ENCODE measurements at regions not wholly inside any gene's neighbourhood (a gene's known extent, or its start where the extent isn't known, plus 50 kb on each side); places are given as distances from the start of the nearest gene placed in this dataset.

DNA sequence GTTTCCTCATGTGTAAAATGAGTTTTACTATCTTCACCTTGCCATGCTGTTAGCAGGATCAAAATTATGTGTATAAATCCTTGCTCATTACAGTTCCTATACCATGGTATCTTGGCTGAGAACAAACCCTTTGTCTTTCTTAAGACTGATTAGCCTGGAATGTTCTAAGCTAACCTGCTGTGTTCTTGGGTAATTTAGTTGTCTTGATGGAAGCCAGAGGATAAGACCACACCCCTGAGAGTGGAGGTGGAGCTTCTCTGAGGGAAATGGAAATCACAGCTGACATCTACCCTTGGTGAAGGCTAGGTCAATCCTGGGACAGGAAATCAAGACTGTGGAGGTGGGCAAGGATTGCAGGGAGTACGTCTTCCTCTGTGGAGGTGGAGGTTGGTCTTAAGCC, 206.1 kb upstream of the ARHGAP20 start:
- DNase-seq = no peak

DNA sequence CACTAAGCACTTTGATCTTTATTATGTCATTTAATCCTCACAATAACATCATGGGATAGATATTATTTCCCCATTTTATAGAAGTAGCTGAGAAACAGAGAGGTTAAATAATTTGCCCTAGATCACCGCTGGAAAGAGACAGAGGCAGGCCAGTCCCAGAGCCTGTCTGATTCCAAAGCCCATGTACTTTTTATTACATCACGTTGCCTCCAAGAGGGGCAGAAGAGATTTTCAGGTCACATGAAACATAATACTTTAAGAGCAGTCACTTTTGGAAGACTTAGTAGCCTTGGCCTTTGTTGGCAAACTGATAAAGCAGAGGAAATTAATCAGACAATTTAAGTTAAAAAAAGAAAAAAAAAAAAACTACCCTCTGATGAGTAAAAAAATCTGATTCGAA, 200.2 kb upstream of the ARHGAP20 start:
- DNase-seq = no peak

DNA sequence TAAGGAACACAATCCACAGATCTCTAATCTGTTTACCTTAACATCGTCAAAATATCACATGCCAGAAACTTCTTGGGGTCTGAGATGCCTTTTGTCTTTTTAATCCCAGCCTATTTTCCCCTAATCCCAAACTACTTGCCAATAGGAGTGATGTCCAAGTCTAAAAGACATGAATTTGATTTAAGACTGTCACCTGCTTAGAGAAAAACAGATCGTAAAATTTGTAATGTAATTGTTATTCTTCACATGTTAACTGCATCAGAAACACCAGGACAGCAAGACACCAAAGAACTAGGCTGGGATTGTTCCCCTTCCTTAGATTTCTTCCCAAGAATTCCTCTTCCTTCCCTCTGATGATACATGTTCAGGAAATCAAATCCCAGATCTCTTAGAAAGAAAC, 198.1 kb upstream of the ARHGAP20 start:
- no peak for DNase-seq

DNA sequence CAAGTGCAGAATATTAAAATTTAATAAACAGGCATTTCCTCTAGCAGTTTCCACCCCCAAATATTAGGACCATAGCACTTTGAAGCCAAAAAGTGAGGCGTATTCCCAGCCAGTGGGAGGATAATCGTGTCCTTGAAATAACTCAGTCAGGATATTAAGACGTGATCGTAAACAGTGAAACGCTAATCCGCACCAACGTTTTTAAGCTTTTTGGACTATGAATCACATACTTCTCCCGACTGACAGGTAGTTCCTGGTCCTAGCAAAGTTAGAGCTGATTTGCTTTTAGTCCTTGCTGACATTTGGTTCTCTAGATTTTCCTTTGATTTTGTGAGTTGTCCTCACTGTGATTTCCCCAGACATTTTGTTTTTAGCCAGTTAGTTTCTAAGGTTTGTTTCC, 197.1 kb upstream of the ARHGAP20 start:
- no peak for DNase-seq

DNA sequence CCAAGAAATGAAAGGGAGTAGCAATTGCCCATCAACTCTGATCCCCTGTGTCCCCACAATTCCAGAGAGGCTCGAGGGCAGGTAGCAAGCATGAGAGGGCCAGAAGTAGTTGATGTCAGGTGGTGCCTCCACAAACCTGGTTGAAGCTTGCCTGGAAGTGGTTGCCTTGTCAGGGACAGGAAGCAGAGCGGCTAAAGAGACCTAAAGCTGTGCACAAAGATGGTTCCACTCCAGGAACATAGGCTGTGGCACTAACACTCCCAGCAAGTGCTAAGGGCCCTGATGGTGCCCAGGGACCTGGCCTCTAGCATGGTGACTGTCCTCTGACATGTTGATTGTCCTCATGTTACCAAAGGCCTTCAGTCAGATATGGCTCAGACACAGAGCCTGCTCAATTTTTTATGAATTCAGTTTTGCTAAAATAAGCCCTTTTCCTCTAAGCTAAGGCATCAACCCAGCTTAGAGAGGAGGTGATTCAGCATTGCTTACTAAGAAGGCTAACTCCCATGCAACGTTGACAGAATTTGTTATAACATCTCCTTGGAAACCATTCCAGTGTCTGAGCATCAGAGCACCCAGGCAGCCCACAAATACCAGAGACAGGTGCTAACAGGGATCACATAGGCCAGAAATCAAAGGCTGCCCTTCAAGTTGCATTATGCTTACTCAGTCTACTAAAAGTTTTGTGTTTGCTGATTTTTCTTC, 196.3 kb upstream of the ARHGAP20 start:
- peak; percentile 65 for DNase-seq

DNA sequence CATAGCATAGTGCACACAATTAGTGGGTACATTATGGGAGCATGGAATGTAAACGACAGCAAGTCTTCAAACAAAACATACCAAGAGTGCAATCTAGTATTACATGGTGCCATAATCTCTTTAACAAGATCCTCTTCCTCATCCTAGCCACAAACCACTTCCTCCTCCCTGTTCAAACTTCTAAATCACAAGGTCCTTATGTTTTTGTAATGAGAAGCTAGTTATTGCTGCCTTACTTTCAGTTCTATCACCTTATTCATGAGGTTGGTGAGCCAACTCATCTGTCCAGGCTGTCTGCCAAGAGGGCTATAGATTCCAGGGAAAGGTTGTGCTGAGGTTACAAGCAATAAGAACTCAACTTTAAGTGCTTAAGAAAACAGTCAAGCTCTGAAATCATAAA, 195.4 kb upstream of the ARHGAP20 start:
- DNase-seq = peak; percentile 85

DNA sequence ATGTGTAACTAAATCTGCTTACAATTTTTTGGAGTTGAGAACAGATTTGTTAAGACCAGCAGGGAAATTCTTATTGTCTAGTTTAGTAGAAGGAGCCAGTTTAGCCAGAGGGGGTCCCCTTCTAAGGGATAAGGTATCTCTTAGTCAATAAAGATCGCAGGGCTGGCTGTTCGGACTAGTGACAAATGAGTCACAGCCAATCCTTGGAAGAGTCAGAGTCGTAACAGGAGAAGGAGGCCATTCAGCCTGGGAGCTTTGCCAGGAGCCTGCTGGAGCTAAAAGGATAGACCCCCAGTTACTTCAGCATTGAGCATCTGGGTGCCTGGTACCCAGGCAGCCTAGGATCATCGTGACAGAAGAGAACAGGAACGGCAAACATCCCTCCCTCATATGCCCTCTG, 191.6 kb upstream of the ARHGAP20 start:
- no peak for DNase-seq

DNA sequence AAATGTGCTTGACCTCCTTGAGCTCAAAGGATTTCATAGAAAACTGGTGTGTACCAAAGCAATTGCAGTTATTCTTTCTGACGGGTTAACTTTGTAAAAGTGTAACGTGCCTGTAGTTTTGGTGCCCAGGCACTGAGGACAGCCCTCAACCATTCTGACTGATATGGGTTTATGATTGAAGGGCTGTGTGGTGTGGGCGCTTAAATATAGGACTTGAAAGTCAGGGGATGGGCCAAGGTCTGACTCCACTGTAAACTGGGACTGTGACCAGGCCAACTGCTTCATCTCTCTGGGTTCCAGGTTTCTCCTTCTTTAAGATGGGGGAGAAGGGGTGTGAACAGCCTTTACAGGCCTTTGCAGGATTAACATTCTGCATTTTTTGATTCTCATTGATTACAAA, 191.1 kb upstream of the ARHGAP20 start:
- DNase-seq = no peak

DNA sequence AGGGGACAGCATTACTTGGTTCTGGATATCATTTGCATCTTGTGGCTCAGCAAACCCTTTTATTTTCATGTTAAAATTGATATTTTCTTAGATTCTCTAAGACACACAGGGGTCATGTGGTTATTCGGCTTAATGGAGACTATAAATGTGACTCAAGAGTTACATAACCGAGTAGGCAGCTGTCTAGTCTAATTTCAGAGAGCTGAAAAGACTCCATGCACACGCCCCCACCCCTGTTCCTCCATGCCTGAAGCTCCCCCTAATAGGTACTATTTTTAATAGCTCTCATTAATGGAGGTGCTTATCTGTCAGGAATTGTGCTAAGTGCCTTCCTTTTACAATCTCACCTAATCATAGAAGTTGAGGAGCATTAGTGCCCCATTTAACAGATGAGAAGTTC, 189.2 kb upstream of the ARHGAP20 start:
- DNase-seq = no peak

DNA sequence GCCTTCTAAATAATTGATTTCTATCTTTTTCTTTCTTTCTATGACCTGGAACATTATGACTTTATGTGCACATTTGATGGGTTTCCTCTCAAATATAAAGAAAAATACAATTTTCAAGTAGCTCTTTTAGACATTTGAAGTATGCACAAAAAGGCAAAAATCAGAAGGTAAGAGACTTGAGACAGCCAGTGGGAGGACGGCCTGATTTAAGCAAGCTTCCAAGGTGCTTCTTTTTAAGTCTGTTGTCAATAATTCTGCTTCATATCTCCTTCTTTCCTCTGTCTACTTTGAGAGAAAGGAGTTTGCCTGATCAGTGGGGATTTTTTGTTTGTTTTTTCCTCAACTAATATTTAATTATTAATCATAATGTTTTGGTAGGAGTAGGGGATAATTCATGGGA, 188.2 kb upstream of the ARHGAP20 start:
- no peak for DNase-seq

DNA sequence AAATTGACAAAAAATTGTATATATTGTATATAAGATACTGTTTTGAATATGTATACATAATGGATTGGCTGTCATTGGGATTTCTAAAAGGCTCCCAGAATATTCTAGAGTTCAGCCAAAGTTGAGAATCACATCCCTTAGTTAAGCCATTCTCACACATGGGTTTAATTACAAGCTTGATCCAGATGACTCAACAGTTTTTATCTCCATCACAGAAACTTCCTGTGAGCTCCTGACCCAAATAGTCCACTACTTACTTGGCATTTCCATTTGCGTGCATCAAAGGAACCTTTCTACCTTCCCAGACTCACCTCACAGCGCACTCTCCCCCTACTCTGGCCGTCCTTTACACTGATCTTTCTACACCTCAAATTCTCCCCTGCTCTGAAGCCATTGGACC, 184.8 kb upstream of the ARHGAP20 start:
- no peak for DNase-seq

DNA sequence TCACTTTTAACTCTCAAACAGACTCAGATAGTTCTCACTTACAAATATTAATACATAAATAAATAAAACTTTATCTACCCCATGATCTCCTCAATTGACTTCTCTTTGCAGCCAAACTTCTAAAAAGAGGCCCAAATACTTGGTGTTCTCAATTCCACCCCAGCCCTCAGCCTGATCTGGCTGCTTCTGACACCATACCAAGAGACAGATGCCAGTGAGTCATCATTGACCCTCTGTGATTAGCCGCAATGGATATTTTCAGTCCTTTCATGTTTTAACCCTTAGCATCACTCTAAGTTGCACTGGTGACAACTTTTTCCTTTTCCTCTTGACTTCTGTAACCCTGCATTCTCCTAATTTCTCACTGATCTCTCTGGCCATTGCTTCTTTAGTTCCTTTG, 184.1 kb upstream of the ARHGAP20 start:
- DNase-seq = peak; percentile 28

DNA sequence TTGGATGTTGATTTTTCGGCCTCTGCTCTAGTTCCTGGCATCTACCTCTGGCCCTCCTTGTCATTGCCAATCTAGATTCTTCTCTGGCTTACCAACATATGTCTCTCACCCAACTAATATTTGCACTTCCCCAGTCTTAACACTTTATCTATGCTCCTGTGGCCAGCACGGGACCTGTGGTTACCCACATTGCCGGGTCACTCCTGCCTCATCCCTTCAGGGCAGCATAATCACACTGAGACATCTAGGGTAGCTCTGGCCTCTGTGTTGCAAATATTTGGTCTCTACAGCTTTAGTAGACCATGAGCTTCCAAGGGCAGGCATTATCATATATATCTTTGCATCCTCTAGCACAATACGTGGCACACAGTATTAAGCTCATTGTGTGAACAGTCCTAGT, 182.0 kb upstream of the ARHGAP20 start:
- DNase-seq = no peak

DNA sequence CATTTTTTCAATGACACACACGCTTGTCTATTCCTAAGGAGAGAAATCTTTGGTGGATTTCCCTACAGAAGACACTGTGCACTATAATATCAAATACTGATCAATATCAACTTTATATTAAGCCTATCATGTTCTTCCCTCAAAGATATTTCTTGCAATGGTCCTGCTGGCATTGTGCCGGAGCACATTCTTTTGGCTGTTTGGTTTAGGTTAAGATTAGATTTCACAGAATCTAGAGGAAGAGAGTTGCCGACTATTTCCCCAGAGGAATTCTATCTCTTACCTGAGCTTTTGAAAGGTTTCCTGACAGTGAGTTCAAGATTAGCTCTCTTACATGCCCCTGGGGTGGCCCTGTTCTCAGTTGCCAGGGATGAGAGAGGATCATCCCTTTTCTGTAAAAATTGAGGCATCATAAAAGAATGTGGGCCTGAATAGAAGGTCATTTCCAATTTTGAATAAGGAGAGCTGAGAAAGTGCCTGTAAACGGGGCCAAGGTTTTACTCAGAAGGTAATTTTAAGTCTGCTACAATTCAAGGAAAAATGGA, 180.6 kb upstream of the ARHGAP20 start:
- DNase-seq = no peak

DNA sequence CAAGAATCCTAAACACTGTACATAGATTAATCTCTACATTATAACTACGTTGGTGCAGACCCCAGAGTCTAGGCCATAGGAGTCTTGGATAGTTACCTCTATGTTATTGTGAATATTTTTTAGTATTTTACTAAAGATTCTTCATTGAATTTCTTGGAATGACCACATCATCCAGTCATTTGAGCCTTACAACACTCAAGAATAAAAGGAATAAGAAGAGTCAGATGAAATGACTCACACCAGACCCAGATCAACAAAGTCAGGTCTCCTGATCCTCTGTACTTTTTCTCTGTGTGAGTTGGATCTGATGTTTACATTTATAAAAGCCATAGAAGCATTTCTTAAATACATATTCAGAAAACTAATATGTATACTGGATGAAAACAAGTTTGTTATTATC, 179.2 kb upstream of the ARHGAP20 start:
- DNase-seq = peak; percentile 16

DNA sequence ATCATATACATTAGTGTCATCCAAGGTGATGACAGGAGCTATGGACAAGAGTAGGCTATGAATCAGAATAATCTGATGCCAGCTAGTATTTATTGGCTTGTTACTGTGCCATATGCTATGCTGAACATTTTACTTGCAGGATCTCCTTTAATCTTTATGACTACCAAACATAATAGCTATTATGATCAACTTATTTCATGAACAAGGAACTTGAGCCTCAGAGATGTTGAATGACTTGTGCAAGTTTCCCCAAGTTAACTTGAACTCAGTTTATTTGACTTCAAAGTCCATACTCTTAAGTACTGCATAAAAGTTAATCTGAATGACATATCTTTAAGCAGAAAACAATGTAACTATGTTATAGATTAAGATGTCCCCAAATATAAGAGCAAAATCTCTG, 178.8 kb upstream of the ARHGAP20 start:
- no peak for DNase-seq

DNA sequence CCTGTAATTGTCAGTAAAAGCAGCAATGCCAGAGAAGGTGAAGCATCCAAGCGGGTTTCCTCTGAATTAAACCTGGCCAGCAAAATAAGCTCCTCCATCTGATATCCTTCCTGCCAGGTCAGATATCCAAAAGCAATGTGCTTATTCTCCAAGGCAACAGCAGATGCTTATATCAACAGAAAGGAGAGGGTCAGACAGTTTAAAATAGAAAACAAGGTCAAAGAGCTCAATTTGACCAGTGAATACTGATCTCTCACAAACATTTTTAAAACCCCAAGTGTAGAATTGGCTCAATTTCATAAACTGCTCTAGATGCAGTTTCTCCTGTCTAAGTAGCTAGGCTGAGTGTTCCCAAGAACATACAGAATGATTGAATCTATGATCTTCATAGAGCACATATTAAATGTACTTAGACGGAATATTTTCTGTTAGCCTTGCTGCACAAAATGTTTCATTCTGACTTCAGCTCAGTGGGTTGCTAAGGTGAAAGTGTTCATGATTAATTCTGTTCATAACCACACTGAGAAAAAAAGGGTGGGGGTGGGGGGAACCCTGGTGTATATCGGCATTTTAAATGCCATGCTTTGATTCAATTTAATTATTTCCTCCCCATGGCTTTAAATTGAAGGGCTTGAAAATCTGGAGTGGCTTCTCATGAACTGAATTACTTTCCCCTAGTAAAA, 174.2 kb upstream of the ARHGAP20 start:
- DNase-seq = no peak

DNA sequence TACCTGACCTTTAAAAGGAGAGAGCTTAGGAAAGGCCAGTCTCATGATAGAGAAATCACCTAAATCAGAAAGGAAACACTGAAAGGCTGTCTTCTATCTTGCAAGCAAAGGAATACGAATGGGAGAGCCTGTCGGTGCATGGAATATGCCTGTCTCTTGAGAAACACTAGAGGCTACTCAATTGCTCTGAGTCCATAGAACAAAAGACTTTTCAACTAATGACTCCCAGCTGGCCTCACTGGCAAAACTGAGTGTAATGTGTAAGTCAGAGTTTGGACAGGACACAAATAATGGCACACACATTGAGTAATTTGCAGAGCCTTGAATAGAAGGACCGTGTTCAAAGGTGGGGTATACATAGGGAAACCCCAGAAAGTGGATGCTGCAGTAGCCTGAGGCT, 171.0 kb upstream of the ARHGAP20 start:
- DNase-seq = no peak

DNA sequence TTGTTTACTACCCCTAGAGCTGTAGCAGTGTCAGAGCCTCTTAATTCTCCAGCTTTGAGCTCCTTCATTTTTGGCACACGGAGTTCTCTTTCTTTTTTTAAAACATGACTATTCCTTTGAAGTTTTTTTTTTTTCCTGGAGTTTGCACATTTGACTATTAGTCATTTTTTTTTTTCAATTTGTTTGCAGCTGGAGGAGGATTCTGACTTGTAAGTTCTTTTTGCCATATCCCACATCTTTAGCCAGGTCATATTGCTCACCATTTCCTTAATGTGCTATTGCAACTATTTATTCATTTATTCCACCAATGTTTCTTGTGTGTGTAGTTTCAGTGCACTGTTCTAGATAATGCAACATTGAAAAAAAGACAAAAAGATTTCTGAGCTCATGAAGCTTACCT, 166.3 kb upstream of the ARHGAP20 start:
- no peak for DNase-seq

DNA sequence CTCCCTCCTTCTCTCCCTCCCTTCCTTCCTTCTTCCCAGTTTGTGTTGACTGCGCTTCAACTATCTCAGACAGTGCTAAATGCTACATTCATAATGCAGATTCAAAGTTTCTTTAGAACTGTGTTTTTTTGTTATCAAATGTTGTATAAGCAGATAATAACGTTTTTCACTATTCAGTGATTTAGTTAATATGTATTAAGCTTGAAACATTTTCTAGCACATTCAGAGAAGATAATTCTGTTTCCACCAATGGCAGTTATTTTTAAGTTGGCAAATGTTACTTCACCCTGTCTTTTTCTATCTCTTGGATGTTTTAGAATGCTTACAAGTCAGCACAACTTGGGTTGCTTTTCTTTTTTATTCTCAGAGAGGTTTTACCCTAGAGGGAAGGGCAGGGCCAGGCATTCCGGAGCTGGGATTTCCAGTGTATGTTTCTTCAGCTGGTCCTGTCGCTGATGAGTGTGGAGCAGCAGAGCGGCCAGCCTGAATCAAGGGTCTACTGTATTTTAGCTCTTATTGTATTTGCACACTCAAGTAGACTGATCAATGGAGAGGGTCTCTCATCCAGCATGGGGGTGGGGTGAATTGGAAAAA, 162.3 kb upstream of the ARHGAP20 start:
- DNase-seq = no peak

DNA sequence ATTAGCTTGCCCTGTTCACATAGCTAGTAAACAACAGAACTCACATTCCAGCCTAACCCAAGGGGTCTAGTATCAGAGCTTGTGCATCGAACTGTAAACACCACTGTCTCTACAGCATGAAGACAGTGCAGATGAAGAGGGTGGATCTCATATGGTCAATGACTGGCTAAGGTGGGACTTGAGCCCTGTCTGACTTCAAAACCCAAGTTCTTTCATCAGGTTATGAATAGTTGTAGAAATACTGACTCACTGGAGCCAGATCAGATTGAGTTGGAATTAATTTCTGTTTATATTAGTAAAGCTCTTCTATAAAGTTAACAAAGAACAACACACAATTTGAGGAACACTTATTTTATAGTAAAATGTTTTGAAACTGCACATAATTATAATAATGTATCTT, 161.7 kb upstream of the ARHGAP20 start:
- no peak for DNase-seq

DNA sequence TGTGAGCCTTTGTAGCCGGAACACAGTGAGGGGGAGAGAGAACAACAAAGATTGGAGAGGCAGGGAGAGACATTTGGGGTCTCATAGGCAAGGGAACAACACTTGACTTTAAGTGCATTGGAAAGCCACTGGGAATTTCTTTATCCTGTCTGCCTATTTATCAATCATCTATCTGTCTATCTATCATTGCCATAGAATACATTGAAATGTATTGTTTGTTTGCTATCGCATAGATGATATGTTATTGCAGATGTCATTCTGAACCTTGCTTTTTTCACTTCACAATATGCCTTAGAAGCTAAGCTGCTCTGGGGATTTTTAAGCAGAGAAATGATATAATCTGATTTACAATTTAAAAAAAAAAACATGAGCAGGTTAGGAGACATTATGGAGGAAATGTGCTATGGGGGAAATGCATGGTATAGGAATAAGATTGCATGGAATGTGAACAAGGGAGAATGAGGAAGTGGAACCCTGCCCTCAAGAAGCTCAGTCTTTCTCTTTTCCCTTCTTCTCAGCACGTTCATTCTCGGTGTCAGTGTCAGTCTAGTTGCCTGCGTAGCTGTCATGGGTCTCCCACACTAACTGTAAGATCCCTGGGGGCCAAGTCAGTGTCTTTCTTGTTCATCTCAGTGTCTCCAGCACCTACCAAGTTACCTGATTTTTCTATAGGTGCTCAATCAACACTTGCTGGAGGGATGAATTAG, 158.7 kb upstream of the ARHGAP20 start:
- DNase-seq = no peak

DNA sequence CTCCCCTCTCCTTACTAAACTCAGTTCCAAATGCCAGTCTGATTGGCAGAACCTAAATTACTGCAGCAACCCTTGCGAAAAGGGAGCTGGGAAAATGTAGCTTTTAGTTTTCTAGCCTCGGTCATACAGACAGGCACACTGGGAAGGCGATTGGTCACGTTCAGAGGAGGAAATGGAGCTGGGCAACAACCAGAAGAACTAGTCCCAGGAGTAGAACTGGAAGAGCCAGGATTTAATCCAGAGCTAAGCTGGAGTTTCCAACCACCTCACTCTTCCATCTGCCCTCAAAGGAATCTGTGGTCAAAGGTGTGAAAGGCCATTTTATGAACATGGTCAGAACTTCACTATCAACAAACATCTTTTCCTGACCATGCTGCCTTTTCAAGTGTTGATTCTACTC, 155.7 kb upstream of the ARHGAP20 start:
- DNase-seq = no peak

DNA sequence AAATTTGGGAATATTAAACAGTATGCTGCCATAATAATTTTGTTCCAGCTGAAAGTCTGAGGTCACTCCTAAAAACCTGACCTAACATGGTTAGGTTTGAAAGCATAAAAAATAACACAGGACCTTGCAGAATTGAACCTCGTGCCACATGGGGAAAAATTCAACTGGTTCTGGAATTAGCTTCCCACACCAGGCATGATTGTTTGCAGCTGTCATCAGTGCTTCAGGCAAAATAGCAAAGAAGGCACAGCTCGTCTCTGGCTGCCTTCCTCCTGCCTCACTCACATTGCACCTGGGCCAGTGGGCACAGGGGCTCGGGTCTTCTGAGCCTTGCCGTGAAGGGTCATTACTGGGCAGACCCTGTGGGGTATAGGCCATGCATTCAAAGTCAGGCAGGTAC, 153.8 kb upstream of the ARHGAP20 start:
- DNase-seq = no peak

All from amniotic stem cell (primary cell).